ENCODE measurements at regions not wholly inside any gene's neighbourhood (a gene's known extent, or its start where the extent isn't known, plus 50 kb on each side); places are given as distances from the start of the nearest gene placed in this dataset.

- TF ChIP-seq EZH2phosphoT487 (conservative IDR thresholded peaks at IDR 0.05; ENCODE audit: low read length): no peak
- TF ChIP-seq, protein P1, sequence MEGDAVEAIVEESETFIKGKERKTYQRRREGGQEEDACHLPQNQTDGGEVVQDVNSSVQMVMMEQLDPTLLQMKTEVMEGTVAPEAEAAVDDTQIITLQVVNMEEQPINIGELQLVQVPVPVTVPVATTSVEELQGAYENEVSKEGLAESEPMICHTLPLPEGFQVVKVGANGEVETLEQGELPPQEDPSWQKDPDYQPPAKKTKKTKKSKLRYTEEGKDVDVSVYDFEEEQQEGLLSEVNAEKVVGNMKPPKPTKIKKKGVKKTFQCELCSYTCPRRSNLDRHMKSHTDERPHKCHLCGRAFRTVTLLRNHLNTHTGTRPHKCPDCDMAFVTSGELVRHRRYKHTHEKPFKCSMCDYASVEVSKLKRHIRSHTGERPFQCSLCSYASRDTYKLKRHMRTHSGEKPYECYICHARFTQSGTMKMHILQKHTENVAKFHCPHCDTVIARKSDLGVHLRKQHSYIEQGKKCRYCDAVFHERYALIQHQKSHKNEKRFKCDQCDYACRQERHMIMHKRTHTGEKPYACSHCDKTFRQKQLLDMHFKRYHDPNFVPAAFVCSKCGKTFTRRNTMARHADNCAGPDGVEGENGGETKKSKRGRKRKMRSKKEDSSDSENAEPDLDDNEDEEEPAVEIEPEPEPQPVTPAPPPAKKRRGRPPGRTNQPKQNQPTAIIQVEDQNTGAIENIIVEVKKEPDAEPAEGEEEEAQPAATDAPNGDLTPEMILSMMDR (IDR thresholded peaks at IDR 0.05; ENCODE audit: insufficient read depth, low read length, poor library complexity, severe bottlenecking): no peak
These were observed 246.9 kb upstream of the RBFOX1 start for GRCh38 chr16:7085776-7086175.

Data from SU-DHL-6 (cell line).